ENCODE measurements at regions not wholly inside any gene's neighbourhood (a gene's known extent, or its start where the extent isn't known, plus 50 kb on each side); places are given as distances from the start of the nearest gene placed in this dataset.

DNA sequence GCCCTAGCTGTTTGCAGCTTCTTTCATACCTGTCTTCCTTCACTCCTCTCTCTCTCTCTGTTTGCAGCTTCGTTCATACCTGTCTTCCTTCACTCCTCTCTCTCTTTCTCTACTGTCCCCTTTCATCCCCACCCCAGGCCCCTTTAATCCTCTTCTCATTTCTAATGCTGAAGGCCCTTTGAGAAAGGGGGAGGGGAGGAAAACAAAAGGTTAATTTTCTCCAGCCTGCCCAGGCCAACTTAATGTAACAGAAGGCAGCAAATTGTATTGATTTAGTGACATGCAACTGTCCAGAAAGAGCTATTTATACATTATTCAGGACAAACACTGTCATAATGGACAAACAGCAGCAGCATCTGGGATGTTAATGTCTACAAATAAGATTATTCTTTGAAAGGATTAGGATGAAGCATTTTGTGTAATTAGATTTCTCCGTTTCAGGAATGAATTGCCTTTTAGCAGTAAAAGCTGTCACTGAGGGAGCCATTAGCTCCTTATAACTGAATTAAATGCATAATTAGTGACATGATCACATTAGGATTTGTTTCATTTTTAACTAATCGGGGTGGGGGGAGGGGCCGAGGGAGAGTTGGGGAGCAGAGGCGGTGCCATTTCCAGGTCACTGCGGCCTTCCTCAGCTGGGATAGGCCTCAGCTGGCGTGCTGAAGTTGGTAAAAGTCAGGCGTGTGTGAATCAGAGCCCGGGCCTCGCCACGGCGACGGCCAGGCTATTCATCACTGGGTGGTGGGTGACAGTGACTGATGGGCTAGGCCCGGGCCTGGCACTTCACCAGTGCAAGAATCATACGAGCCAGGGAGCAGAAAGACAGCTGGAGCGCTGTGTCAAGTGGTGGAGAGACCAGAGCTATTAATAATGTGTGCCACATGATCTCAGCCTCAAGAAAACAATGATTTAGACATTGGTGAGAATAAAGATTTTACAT is 174.5 kb downstream of the NKX6-1 start:
- no peak for DNase-seq (ENCODE audit: low read depth, low spot score)
- Histone ChIP-seq H3K27me3 (ENCODE audit: control insufficient read depth, insufficient read depth, low read length) (no peaks in the 10 kb centered on the region), H3K9me3 (ENCODE audit: control insufficient read depth, insufficient read depth, low read depth, low read length) (no peaks in the 10 kb centered on the region), H3K36me3 (ENCODE audit: control insufficient read depth, insufficient read depth, low read length) (no peaks in the 10 kb centered on the region), H3K27ac (ENCODE audit: low read length) (no peak overlapping the region), H3K4me1 (ENCODE audit: control insufficient read depth, insufficient read depth, low read length) (no peaks in the 10 kb centered on the region), H3K4me3 (ENCODE audit: low read depth in 2 of 2, low read length in 2 of 2) (no peak overlapping the region)
- BruUV-seq (replicated peaks): no TSS peak
- ChIA-PET POLR2A (no interaction called here), CTCF (no interaction called here)
- in situ Hi-C loops (cut with HindIII; ENCODE audit: low pct_unique_long_range_greater_than_20kb, low sequenced_read_pairs): no loop called here
- no peak for ATAC-seq
- TF ChIP-seq TCF7L2 (IDR thresholded peaks at IDR 0.05; ENCODE audit: low read depth, low read length): no peak
- TF ChIP-seq, protein P1, sequence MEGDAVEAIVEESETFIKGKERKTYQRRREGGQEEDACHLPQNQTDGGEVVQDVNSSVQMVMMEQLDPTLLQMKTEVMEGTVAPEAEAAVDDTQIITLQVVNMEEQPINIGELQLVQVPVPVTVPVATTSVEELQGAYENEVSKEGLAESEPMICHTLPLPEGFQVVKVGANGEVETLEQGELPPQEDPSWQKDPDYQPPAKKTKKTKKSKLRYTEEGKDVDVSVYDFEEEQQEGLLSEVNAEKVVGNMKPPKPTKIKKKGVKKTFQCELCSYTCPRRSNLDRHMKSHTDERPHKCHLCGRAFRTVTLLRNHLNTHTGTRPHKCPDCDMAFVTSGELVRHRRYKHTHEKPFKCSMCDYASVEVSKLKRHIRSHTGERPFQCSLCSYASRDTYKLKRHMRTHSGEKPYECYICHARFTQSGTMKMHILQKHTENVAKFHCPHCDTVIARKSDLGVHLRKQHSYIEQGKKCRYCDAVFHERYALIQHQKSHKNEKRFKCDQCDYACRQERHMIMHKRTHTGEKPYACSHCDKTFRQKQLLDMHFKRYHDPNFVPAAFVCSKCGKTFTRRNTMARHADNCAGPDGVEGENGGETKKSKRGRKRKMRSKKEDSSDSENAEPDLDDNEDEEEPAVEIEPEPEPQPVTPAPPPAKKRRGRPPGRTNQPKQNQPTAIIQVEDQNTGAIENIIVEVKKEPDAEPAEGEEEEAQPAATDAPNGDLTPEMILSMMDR (IDR thresholded peaks at IDR 0.05): no peak
- no peak for TF ChIP-seq POLR2AphosphoS5 (IDR thresholded peaks at IDR 0.05; ENCODE audit: low read depth, low read length)
- TF ChIP-seq SIN3A (IDR thresholded peaks at IDR 0.05; ENCODE audit: borderline replicate concordance, insufficient read depth, low read depth, low read length): no peak
- TF ChIP-seq, protein P2, sequence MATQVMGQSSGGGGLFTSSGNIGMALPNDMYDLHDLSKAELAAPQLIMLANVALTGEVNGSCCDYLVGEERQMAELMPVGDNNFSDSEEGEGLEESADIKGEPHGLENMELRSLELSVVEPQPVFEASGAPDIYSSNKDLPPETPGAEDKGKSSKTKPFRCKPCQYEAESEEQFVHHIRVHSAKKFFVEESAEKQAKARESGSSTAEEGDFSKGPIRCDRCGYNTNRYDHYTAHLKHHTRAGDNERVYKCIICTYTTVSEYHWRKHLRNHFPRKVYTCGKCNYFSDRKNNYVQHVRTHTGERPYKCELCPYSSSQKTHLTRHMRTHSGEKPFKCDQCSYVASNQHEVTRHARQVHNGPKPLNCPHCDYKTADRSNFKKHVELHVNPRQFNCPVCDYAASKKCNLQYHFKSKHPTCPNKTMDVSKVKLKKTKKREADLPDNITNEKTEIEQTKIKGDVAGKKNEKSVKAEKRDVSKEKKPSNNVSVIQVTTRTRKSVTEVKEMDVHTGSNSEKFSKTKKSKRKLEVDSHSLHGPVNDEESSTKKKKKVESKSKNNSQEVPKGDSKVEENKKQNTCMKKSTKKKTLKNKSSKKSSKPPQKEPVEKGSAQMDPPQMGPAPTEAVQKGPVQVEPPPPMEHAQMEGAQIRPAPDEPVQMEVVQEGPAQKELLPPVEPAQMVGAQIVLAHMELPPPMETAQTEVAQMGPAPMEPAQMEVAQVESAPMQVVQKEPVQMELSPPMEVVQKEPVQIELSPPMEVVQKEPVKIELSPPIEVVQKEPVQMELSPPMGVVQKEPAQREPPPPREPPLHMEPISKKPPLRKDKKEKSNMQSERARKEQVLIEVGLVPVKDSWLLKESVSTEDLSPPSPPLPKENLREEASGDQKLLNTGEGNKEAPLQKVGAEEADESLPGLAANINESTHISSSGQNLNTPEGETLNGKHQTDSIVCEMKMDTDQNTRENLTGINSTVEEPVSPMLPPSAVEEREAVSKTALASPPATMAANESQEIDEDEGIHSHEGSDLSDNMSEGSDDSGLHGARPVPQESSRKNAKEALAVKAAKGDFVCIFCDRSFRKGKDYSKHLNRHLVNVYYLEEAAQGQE (IDR thresholded peaks at IDR 0.05; ENCODE audit: insufficient read depth in 1 of 2, low read depth in 2 of 2, low read length in 1 of 2): no peak
- intact Hi-C loops (cut with micrococcal nuclease; ENCODE audit: unreplicated experiment): no loop called here

DNA sequence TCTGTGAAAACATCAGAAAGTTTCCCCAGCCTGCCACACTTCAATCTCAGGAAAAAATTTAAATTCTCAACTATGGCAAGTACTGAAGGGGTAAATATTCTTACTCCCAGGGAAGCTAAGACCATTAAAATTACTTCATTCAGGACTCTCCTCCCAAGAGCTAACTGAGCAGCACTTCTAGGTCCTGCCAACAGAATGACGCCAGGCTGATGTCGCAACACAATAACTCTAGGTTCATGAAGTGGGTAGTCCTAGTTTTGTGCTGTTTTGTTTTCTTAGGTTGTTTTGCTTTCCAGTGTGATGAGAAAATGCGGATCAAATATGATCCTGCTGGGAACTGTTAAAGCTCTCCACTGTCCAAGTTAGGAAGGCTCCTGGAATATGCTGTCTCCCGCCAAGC is 180.0 kb downstream of the NKX6-1 start:
- in situ Hi-C loops (cut with HindIII; ENCODE audit: low pct_unique_long_range_greater_than_20kb, low sequenced_read_pairs) (no loop called here), intact Hi-C loops (cut with micrococcal nuclease; ENCODE audit: unreplicated experiment) (no loop called here)
- Histone ChIP-seq H3K27me3 (ENCODE audit: control insufficient read depth, insufficient read depth, low read length) (0 out of 2 replicates have a peak, but pooled peaks cover 2% of the 10 kb centered on the region), H3K9me3 (ENCODE audit: control insufficient read depth, insufficient read depth, low read depth, low read length) (no peaks in the 10 kb centered on the region), H3K4me3 (ENCODE audit: low read depth in 2 of 2, low read length in 2 of 2) (no peak overlapping the region), H3K4me1 (ENCODE audit: control insufficient read depth, insufficient read depth, low read length) (no peaks in the 10 kb centered on the region), H3K36me3 (ENCODE audit: control insufficient read depth, insufficient read depth, low read length) (no peaks in the 10 kb centered on the region; the same call in 1 of the 2 replicates), H3K27ac (ENCODE audit: low read length) (no peak overlapping the region)
- BruUV-seq (replicated peaks): no TSS peak
- ATAC-seq (no peak), DNase-seq (ENCODE audit: low read depth, low spot score) (no peak)
- ChIA-PET POLR2A (no interaction called here), CTCF (no interaction called here)
- TF ChIP-seq TCF7L2 (IDR thresholded peaks at IDR 0.05; ENCODE audit: low read depth, low read length): no peak
- TF ChIP-seq POLR2AphosphoS5 (IDR thresholded peaks at IDR 0.05; ENCODE audit: low read depth, low read length): no peak
- TF ChIP-seq, protein P2 (IDR thresholded peaks at IDR 0.05; ENCODE audit: insufficient read depth in 1 of 2, low read depth in 2 of 2, low read length in 1 of 2): no peak
- TF ChIP-seq, protein P1 (IDR thresholded peaks at IDR 0.05): no peak
- no peak for TF ChIP-seq SIN3A (IDR thresholded peaks at IDR 0.05; ENCODE audit: borderline replicate concordance, insufficient read depth, low read depth, low read length)
